ENCODE measurements at regions not wholly inside any gene's neighbourhood (a gene's known extent, or its start where the extent isn't known, plus 50 kb on each side); places are given as distances from the start of the nearest gene placed in this dataset.

- DNase-seq (ENCODE audit: low read depth), result no peak
- TF ChIP-seq MAX (IDR thresholded peaks at IDR 0.05; ENCODE audit: low read depth, low read length) (no peak), POLR2A (IDR thresholded peaks at IDR 0.05; ENCODE audit: extremely low read depth, insufficient read length) (no peak), MYC (IDR thresholded peaks at IDR 0.05; ENCODE audit: low read depth, low read length) (no peak)
- TF ChIP-seq, protein P1, sequence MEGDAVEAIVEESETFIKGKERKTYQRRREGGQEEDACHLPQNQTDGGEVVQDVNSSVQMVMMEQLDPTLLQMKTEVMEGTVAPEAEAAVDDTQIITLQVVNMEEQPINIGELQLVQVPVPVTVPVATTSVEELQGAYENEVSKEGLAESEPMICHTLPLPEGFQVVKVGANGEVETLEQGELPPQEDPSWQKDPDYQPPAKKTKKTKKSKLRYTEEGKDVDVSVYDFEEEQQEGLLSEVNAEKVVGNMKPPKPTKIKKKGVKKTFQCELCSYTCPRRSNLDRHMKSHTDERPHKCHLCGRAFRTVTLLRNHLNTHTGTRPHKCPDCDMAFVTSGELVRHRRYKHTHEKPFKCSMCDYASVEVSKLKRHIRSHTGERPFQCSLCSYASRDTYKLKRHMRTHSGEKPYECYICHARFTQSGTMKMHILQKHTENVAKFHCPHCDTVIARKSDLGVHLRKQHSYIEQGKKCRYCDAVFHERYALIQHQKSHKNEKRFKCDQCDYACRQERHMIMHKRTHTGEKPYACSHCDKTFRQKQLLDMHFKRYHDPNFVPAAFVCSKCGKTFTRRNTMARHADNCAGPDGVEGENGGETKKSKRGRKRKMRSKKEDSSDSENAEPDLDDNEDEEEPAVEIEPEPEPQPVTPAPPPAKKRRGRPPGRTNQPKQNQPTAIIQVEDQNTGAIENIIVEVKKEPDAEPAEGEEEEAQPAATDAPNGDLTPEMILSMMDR (IDR thresholded peaks at IDR 0.05; ENCODE audit: low read depth, low read length), result no peak
Observed at GRCh38 chr3:63060412-63060811, 185.2 kb upstream of the CADPS start.

GRCh38 chr3:63061449-63061848 lies 186.2 kb upstream of the CADPS start:
- H3K4me3 ChIP-seq (ENCODE audit: low read depth, low read length), result no peak overlapping the region
- no peak for DNase-seq (ENCODE audit: low read depth)

More at GRCh38 chr3:63060412-63060811, 185.2 kb upstream of the CADPS start:
- H3K4me3 ChIP-seq (ENCODE audit: low read depth, low read length), result no peak overlapping the region

DNA sequence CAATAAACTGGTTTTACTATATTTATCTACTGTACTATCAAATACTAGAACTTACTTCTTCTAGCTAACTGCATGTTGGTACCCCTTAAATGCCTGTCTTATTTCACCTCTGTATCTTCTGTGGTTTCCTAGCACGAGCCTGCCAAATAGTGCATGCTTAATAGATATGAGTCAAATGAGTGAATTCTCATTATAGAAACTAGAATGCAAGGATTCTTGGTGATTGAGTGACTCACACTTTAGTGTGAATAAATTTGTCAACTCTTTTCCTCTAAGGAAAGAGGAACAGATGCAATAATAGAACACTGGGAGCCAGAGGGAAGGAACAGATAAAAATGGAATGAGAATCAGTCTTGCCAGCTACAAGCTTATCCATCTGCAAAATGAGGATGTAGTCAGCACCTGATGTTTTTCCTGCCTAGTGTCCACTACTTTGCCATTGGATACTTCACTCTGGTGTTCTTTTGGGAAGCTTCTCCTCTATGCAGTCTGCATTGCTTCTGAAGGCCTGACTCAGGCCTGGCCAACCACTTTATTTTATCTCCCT lies 189.1 kb upstream of the CADPS start:
- H3K4me3 ChIP-seq (ENCODE audit: low read depth, low read length), result no peak overlapping the region
- DNase-seq (ENCODE audit: low read depth), result no peak
- TF ChIP-seq POLR2A (IDR thresholded peaks at IDR 0.05; ENCODE audit: extremely low read depth, insufficient read length), result no peak
- TF ChIP-seq, protein P1 (IDR thresholded peaks at IDR 0.05; ENCODE audit: low read depth, low read length), result no peak
- no peak for TF ChIP-seq MAX (IDR thresholded peaks at IDR 0.05; ENCODE audit: low read depth, low read length)
- no peak for TF ChIP-seq MYC (IDR thresholded peaks at IDR 0.05; ENCODE audit: low read depth, low read length)

More at GRCh38 chr3:63061449-63061848, 186.2 kb upstream of the CADPS start:
- TF ChIP-seq MYC (IDR thresholded peaks at IDR 0.05; ENCODE audit: low read depth, low read length) (no peak), MAX (IDR thresholded peaks at IDR 0.05; ENCODE audit: low read depth, low read length) (no peak), POLR2A (IDR thresholded peaks at IDR 0.05; ENCODE audit: extremely low read depth, insufficient read length) (no peak)
- TF ChIP-seq, protein P1 (IDR thresholded peaks at IDR 0.05; ENCODE audit: low read depth, low read length), result no peak

GRCh38 chr3:63067999-63068645 lies 192.9 kb upstream of the CADPS start:
- TF ChIP-seq, protein P1 (IDR thresholded peaks at IDR 0.05; ENCODE audit: low read depth, low read length), result no peak
- no peak for TF ChIP-seq POLR2A (IDR thresholded peaks at IDR 0.05; ENCODE audit: extremely low read depth, insufficient read length)
- DNase-seq (ENCODE audit: low read depth), result peak; percentile 49
- H3K4me3 ChIP-seq (ENCODE audit: low read depth, low read length), result no peak overlapping the region

DNA sequence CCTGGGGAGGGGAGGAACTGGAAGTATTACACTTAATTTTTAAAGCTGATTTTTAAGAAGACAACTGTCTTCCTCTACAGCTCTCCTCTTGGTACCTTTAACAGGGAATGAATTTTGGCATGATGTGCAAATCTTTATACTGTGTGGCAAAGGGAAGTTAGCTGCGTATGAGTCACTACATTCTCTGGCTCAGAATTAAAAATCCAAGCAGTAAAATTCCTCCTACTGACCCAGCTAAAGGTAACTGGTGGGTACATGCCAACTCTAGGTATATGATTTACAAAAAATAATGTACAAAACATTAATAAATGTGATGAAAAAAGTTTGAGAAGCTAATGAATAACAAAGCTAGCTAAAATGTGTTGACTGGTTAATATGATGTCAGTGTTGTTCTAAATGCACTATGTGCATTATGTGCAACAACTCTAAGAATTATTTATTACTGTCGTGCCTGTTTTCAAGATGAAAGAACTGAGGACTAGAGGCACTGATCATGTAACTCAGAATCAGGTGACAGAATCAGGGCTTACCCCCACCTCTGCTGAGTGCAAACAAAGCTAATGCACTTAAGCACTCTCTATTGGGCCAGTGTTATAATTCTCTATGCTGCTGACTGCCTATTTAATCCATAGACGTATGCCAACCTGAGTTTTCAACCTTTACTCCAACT lies 194.7 kb upstream of the CADPS start:
- no peak for DNase-seq (ENCODE audit: low read depth)
- no peak for TF ChIP-seq MYC (IDR thresholded peaks at IDR 0.05; ENCODE audit: low read depth, low read length)
- no peak for TF ChIP-seq MAX (IDR thresholded peaks at IDR 0.05; ENCODE audit: low read depth, low read length)
- TF ChIP-seq, protein P1 (IDR thresholded peaks at IDR 0.05; ENCODE audit: low read depth, low read length), result no peak
- TF ChIP-seq POLR2A (IDR thresholded peaks at IDR 0.05; ENCODE audit: extremely low read depth, insufficient read length), result no peak
- no peak overlapping the region for H3K4me3 ChIP-seq (ENCODE audit: low read depth, low read length)

Data from NB4 (cell line).